GM18873 (cell line): ENCODE measurements at regions not wholly inside any gene's neighbourhood (a gene's known extent, or its start where the extent isn't known, plus 50 kb on each side); places are given as distances from the start of the nearest gene placed in this dataset.

Experiments
- ATAC-seq: cut with Tn5 transposase; IDR thresholded peaks from one replicate; pipeline ENCODE4 v1.9.1; 2021; ENCODE audit warnings: mild to moderate bottlenecking, moderate library complexity, moderate number of reproducible peaks; ENCODE audit not compliant: unreplicated experiment, low FRiP score

GRCh38 chr2:158009399-158009798, 92.3 kb upstream of the UPP2 start:
- no peak for ATAC-seq

GRCh38 chr2:158006961-158007719, 94.5 kb upstream of the UPP2 start:
- no peak for ATAC-seq

GRCh38 chr2:158004126-158004764, 97.4 kb upstream of the UPP2 start:
- no peak for ATAC-seq

GRCh38 chr2:158002079-158002478, 99.6 kb upstream of the UPP2 start:
- ATAC-seq, result no peak

GRCh38 chr2:157996799-157997198, 104.9 kb upstream of the UPP2 start:
- no peak for ATAC-seq

- no peak for ATAC-seq
Measured at GRCh38 chr2:157995117-157995516, 106.6 kb upstream of the UPP2 start.

- ATAC-seq, result no peak
Measured at GRCh38 chr2:157991932-157992331, 109.7 kb upstream of the UPP2 start.

- no peak for ATAC-seq
Measured at GRCh38 chr2:157990173-157990572, 111.5 kb upstream of the UPP2 start.

GRCh38 chr2:157989227-157989626, 112.4 kb upstream of the UPP2 start:
- no peak for ATAC-seq

GRCh38 chr2:157986761-157987160, 110.6 kb upstream of the ACVR1 start:
- ATAC-seq, result no peak

GRCh38 chr2:157984866-157985265, 108.7 kb upstream of the ACVR1 start:
- ATAC-seq, result no peak

GRCh38 chr2:157980020-157980419, 103.9 kb upstream of the ACVR1 start:
- no peak for ATAC-seq

GRCh38 chr2:157971702-157972101, 95.6 kb upstream of the ACVR1 start:
- no peak for ATAC-seq

GRCh38 chr2:157967856-157968255, 91.7 kb upstream of the ACVR1 start:
- no peak for ATAC-seq

GRCh38 chr2:157959249-157959648, 83.1 kb upstream of the ACVR1 start:
- ATAC-seq, result no peak

GRCh38 chr2:157957596-157957995, 81.5 kb upstream of the ACVR1 start:
- no peak for ATAC-seq

GRCh38 chr2:157952558-157952957, 76.4 kb upstream of the ACVR1 start:
- ATAC-seq, result no peak

- no peak for ATAC-seq
Measured at GRCh38 chr2:157948856-157949255, 72.7 kb upstream of the ACVR1 start.

GRCh38 chr2:157946919-157947557, 70.9 kb upstream of the ACVR1 start:
- no peak for ATAC-seq

GRCh38 chr2:157940024-157940423, 63.9 kb upstream of the ACVR1 start:
- ATAC-seq, result no peak

- no peak for ATAC-seq
Measured at GRCh38 chr2:157938556-157938955, 62.4 kb upstream of the ACVR1 start.

- ATAC-seq, result no peak
Measured at GRCh38 chr2:157936406-157936805, 60.3 kb upstream of the ACVR1 start.
